H1 (cell line): ENCODE measurements at regions not wholly inside any gene's neighbourhood (a gene's known extent, or its start where the extent isn't known, plus 50 kb on each side); places are given as distances from the start of the nearest gene placed in this dataset.

Experiments used
- CHD2 ChIP-seq: IDR thresholded peaks from 2 replicates; pipeline ENCODE4 v1.6.1; 2012; ENCODE audit warnings: low read length, improper control_type of control experiment
- CTBP2 ChIP-seq: IDR thresholded peaks from 2 replicates; pipeline ENCODE4 v1.7.0; 2011; ENCODE audit warnings: borderline replicate concordance, mild to moderate bottlenecking, moderate library complexity, mixed read lengths, low read length; ENCODE audit not compliant: insufficient read depth, insufficient read length
- CTCF ChIP-seq, 3 experiments: IDR thresholded peaks; 1 replicate in 2 of 3; 2 replicates in 1 of 3; pipeline versions ENCODE4 v1.5.1 to v1.6.1; 2011; ENCODE audit warnings: low read length in 3 of 3, mild to moderate bottlenecking in 3 of 3, inconsistent platforms in 2 of 3, low read depth in 1 of 3, moderate library complexity in 1 of 3; ENCODE audit not compliant: insufficient read depth in 1 of 3; ENCODE audit errors: control extremely low read depth in 1 of 3
- EP300 ChIP-seq, 2 experiments: IDR thresholded peaks; 1 replicate in 1 of 2; 2 replicates in 1 of 2; pipeline ENCODE4 v1.6.1; 2011 to 2012; ENCODE audit warnings: low read depth in 2 of 2, low read length in 2 of 2, mild to moderate bottlenecking in 2 of 2, borderline replicate concordance in 1 of 2, inconsistent platforms in 1 of 2, moderate library complexity in 1 of 2
- JUN ChIP-seq: IDR thresholded peaks from 2 replicates; pipeline ENCODE4 v1.6.1; 2011; ENCODE audit warnings: low read depth, mild to moderate bottlenecking, improper control_type of control experiment, low read length
- NRF1 ChIP-seq: IDR thresholded peaks from 2 replicates; pipeline ENCODE4 v1.6.1; 2011; ENCODE audit warnings: mild to moderate bottlenecking, low read depth, low read length, improper control_type of control experiment

- no peak for TF ChIP-seq CTCF (IDR thresholded peaks at IDR 0.05; ENCODE audit: control extremely low read depth in 1 of 3, insufficient read depth in 1 of 3, low read depth in 1 of 3, low read length in 3 of 3)
- no peak for TF ChIP-seq CTBP2
- TF ChIP-seq CHD2: no peak
- no peak for TF ChIP-seq NRF1
- no peak for TF ChIP-seq JUN
- TF ChIP-seq EP300 (IDR thresholded peaks at IDR 0.05; ENCODE audit: borderline replicate concordance in 1 of 2, low read depth in 2 of 2, low read length in 2 of 2): no peak
Observed at GRCh38 chr6:11392778-11393507, 144.6 kb upstream of the TMEM170B start.
